ENCODE measurements at regions not wholly inside any gene's neighbourhood (a gene's known extent, or its start where the extent isn't known, plus 50 kb on each side); places are given as distances from the start of the nearest gene placed in this dataset.

GRCh38 chr2:118255301-118255700, 167.0 kb downstream of the INSIG2 start:
- TF ChIP-seq CTCF (IDR thresholded peaks at IDR 0.05; ENCODE audit: insufficient read depth, low read length, poor library complexity, severe bottlenecking) (no peak), EZH2phosphoT487 (conservative IDR thresholded peaks at IDR 0.05; ENCODE audit: low read length) (no peak)

All from SU-DHL-6 (cell line).